ENCODE measurements at regions not wholly inside any gene's neighbourhood (a gene's known extent, or its start where the extent isn't known, plus 50 kb on each side); places are given as distances from the start of the nearest gene placed in this dataset.

GRCh38 chr2:11969774-11970173, 223.3 kb downstream of the LPIN1 start:
- TF ChIP-seq CTCF (IDR thresholded peaks at IDR 0.05) (no peak), POLR2A (IDR thresholded peaks at IDR 0.05) (no peak)
